ENCODE measurements at regions not wholly inside any gene's neighbourhood (a gene's known extent, or its start where the extent isn't known, plus 50 kb on each side); places are given as distances from the start of the nearest gene placed in this dataset.

- no peak for DNase-seq (ENCODE audit: low read depth in 2 of 2)
Observed at GRCh38 chr1:228894442-228894989, 159.2 kb downstream of the RHOU start.

GRCh38 chr1:228897901-228898300 lies 162.6 kb downstream of the RHOU start:
- no peak for DNase-seq (ENCODE audit: low read depth in 2 of 2)

GRCh38 chr1:228898582-228898992 lies 163.3 kb downstream of the RHOU start:
- no peak for DNase-seq (ENCODE audit: low read depth in 2 of 2)

GRCh38 chr1:228899421-228899956 lies 164.2 kb downstream of the RHOU start:
- DNase-seq (ENCODE audit: low read depth in 2 of 2) = no peak

GRCh38 chr1:228900099-228900885 lies 165.0 kb downstream of the RHOU start:
- no peak for DNase-seq (ENCODE audit: low read depth in 2 of 2)

GRCh38 chr1:228900886-228901392 lies 165.7 kb downstream of the RHOU start:
- no peak for DNase-seq (ENCODE audit: low read depth in 2 of 2)

GRCh38 chr1:228901936-228902681 lies 166.8 kb downstream of the RHOU start:
- no peak for DNase-seq (ENCODE audit: low read depth in 2 of 2)

- no peak for DNase-seq (ENCODE audit: low read depth in 2 of 2)
Observed at GRCh38 chr1:228902781-228903433, 167.6 kb downstream of the RHOU start.

- no peak for DNase-seq (ENCODE audit: low read depth in 2 of 2)
Observed at GRCh38 chr1:228903434-228904071, 168.3 kb downstream of the RHOU start.

- DNase-seq (ENCODE audit: low read depth in 2 of 2) = no peak
Observed at GRCh38 chr1:228904222-228904621, 168.9 kb downstream of the RHOU start.

GRCh38 chr1:228905701-228906101 lies 170.4 kb downstream of the RHOU start:
- DNase-seq (ENCODE audit: low read depth in 2 of 2) = no peak

- DNase-seq (ENCODE audit: low read depth in 2 of 2) = no peak
Observed at GRCh38 chr1:228906223-228906860, 171.1 kb downstream of the RHOU start.

GRCh38 chr1:228911225-228912210 lies 176.2 kb downstream of the RHOU start:
- DNase-seq (ENCODE audit: low read depth in 2 of 2) = no peak

- DNase-seq (ENCODE audit: low read depth in 2 of 2) = no peak
Observed at GRCh38 chr1:228913626-228914414, 178.5 kb downstream of the RHOU start.

- no peak for DNase-seq (ENCODE audit: low read depth in 2 of 2)
Observed at GRCh38 chr1:228914700-228915099, 179.4 kb downstream of the RHOU start.

- DNase-seq (ENCODE audit: low read depth in 2 of 2) = no peak
Observed at GRCh38 chr1:228917342-228917741, 182.1 kb downstream of the RHOU start.

- DNase-seq (ENCODE audit: low read depth in 2 of 2) = no peak
Observed at GRCh38 chr1:228917755-228918154, 182.5 kb downstream of the RHOU start.

GRCh38 chr1:228918335-228918734 lies 183.1 kb downstream of the RHOU start:
- DNase-seq (ENCODE audit: low read depth in 2 of 2) = no peak

GRCh38 chr1:228919914-228920313 lies 184.6 kb downstream of the RHOU start:
- DNase-seq (ENCODE audit: low read depth in 2 of 2) = no peak

Data from stimulated activated CD8-positive, alpha-beta memory T cell treated with anti-CD3 and anti-CD28 coated beads, Interleukin-7, amount 100 ng/mL, for 1 hour (primary cell).